ENCODE measurements at regions not wholly inside any gene's neighbourhood (a gene's known extent, or its start where the extent isn't known, plus 50 kb on each side); places are given as distances from the start of the nearest gene placed in this dataset.

DNA sequence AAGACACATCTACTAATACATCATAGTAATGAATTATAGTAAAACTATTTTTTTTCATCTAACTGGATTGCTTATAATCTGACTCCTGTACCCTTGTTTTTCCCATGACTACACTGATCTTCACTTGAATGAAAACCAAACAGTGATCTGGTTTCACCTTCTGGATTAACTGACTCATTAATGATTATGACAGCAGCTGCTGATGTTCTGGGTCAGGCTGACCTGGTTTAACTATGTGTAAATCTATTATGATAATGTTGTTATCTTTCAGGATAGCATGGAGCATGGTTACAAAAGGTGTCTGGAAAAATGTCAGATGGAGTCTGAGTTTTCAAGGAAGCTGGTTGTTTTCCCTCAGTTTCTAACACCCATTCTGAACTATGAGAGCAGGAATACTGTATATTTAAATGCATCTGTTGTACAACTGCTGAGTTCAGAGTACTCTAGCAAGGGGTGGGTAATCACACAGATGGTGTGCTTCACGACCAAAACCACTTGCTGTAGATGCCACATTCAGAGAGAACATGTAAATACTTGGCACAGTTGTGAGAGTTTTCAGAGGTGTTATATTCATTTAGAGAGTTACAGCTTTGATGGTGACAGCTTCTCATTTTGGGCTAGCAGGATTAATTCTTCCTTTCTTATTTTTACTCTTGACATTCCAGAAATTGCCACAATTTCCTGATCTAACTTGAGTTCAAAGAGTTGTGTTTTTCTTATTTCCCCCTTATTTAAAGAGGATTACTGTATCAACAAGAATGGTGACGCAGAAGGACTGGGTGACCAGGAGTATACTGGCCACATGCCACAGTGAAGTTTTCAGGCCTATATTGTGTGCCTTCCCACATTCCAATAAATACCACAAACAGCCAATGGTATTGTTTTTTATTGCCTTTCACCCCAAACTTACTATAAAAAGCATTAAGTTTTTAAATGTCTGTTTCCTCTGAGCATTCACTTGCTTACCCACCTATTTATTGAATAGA lies 249.7 kb upstream of the TET2 start:
- no peaks in the 10 kb centered on the region for H4K20me1 ChIP-seq (ENCODE audit: control insufficient read depth, insufficient read depth)
- intact Hi-C loops (cut with micrococcal nuclease; ENCODE audit: unreplicated experiment), result no loop called here
- peaks cover 19% of the 10 kb centered on the region for H3K9me3 ChIP-seq (replicated peaks; ENCODE audit: control insufficient read depth, insufficient read depth, low read length)
- FAIRE-seq, result peak; percentile 68
- SMC1A ChIA-PET (ENCODE audit: uncharacterized antibody, unreplicated experiment), result interaction anchor here (0.7 to 1.6 kb wide), 4 partner anchors 9 to 258 kb away, joined by 3 to 6 read pairs (median 4); no protein-coding TSS in a partner anchor
- H2AFZ ChIP-seq (ENCODE audit: control insufficient read depth, low read depth, low read length), result no peak overlapping the region
- no peak overlapping the region for H3K4me2 ChIP-seq (ENCODE audit: control insufficient read depth, insufficient read depth)
- no peaks in the 10 kb centered on the region for H3K79me2 ChIP-seq (ENCODE audit: control insufficient read depth, insufficient read depth, low read length)
- H3K36me3 ChIP-seq (ENCODE audit: control insufficient read depth in 2 of 2, insufficient read depth in 2 of 2, low read length in 1 of 2), result no peaks in the 10 kb centered on the region
- TF ChIP-seq ZNF207 (IDR thresholded peaks at IDR 0.05; ENCODE audit: borderline replicate concordance) (no peak), JUNB (IDR thresholded peaks at IDR 0.05) (peak; percentile 17; the same call in 1 of the 2 replicates), RUNX3 (IDR thresholded peaks at IDR 0.05; ENCODE audit: low read length) (peak; percentile 16; the same call in 1 of the 2 replicates), MYB (IDR thresholded peaks at IDR 0.05; ENCODE audit: borderline replicate concordance, low read depth, low read length) (no peak), NFIC (IDR thresholded peaks at IDR 0.05; ENCODE audit: low read depth, low read length) (peak; percentile 22; the same call in 1 of the 2 replicates), NKRF (conservative IDR thresholded peaks at IDR 0.05) (no peak), ZZZ3 (IDR thresholded peaks at IDR 0.05; ENCODE audit: control insufficient read depth, insufficient read length, low read depth) (no peak), SRF (IDR thresholded peaks at IDR 0.05; ENCODE audit: low read depth in 2 of 2, low read length in 2 of 2) (no peak), RB1 (IDR thresholded peaks at IDR 0.05; ENCODE audit: borderline replicate concordance) (no peak), TCF3 (IDR thresholded peaks at IDR 0.05; ENCODE audit: borderline replicate concordance, insufficient read depth, low read depth, low read length) (0 out of 2 replicates have a peak, but pooled peaks have one; percentile 28), ASH2L (IDR thresholded peaks at IDR 0.05; ENCODE audit: borderline replicate concordance, low read depth) (no peak), POU2F2 (IDR thresholded peaks at IDR 0.05; ENCODE audit: borderline replicate concordance, low read depth, low read length) (no peak), POLR2AphosphoS5 (IDR thresholded peaks at IDR 0.05; ENCODE audit: low read length) (no peak), FOS (IDR thresholded peaks at IDR 0.05; ENCODE audit: borderline replicate concordance, extremely low read depth, insufficient read length) (no peak)
- TF ChIP-seq, protein P1, sequence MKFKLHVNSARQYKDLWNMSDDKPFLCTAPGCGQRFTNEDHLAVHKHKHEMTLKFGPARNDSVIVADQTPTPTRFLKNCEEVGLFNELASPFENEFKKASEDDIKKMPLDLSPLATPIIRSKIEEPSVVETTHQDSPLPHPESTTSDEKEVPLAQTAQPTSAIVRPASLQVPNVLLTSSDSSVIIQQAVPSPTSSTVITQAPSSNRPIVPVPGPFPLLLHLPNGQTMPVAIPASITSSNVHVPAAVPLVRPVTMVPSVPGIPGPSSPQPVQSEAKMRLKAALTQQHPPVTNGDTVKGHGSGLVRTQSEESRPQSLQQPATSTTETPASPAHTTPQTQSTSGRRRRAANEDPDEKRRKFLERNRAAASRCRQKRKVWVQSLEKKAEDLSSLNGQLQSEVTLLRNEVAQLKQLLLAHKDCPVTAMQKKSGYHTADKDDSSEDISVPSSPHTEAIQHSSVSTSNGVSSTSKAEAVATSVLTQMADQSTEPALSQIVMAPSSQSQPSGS (IDR thresholded peaks at IDR 0.05; ENCODE audit: low read length), result no peak
- in situ Hi-C loops (cut with MboI), result no loop called here
- DNase-seq (ENCODE audit: low read depth, low spot score), result peak; percentile 46
- H3K9ac ChIP-seq (ENCODE audit: control insufficient read depth, insufficient read depth, low read length), result no peak overlapping the region
- no TSS peak for BruUV-seq (replicated peaks)
- CTCF ChIA-PET, result interaction anchor here (1.4 kb wide), 1 partner anchor 9 kb away, joined by 3 read pairs; no protein-coding TSS in a partner anchor
- RAD21 ChIA-PET (ENCODE audit: unreplicated experiment), result no interaction called here
- ATAC-seq, result peak; percentile 85
- H3K4me1 ChIP-seq (ENCODE audit: control insufficient read depth, insufficient read depth, low read length), result peaks cover 8% of the 10 kb centered on the region
- H3K4me3 ChIP-seq, result no peak overlapping the region
- POLR2A ChIA-PET, result no interaction called here
- no peak overlapping the region for H3K27ac ChIP-seq (ENCODE audit: control insufficient read depth, insufficient read depth)
- no peaks in the 10 kb centered on the region for H3K27me3 ChIP-seq (replicated peaks in 1 of 2; ENCODE audit: control insufficient read depth in 2 of 2, insufficient read depth in 2 of 2, low read length in 1 of 2)
- WGBS (ENCODE audit: insufficient coverage, insufficient replicate concordance, low lambda C conversion rate, missing lambda C conversion rate), result 53% methylated on average over 2 of the region's 2 CpGs

All from GM12878 (cell line).